Keratinocyte (primary cell): ENCODE measurements at regions not wholly inside any gene's neighbourhood (a gene's known extent, or its start where the extent isn't known, plus 50 kb on each side); places are given as distances from the start of the nearest gene placed in this dataset.

ENCODE experiments used
- EZH2 ChIP-seq: IDR thresholded peaks from one replicate; pipeline ENCODE4 v1.6.1; 2012; ENCODE audit warnings: inconsistent platforms, mild to moderate bottlenecking, low read length, moderate library complexity
- TF ChIP-seq, protein P1 (sequence below), 3 experiments: IDR thresholded peaks in 1 of 3; conservative IDR thresholded peaks in 1 of 3; optimal IDR thresholded peaks in 1 of 3; 2 replicates in 2 of 3; 3 replicates in 1 of 3; pipeline versions ENCODE3 to v1.5.1; 2011; ENCODE audit warnings: low read length in 3 of 3, mild to moderate bottlenecking in 3 of 3, moderate library complexity in 2 of 3, control low read depth in 1 of 3, inconsistent platforms in 1 of 3; ENCODE audit not compliant: insufficient read depth in 2 of 3; ENCODE audit errors: extremely low read depth in 1 of 3

DNA sequence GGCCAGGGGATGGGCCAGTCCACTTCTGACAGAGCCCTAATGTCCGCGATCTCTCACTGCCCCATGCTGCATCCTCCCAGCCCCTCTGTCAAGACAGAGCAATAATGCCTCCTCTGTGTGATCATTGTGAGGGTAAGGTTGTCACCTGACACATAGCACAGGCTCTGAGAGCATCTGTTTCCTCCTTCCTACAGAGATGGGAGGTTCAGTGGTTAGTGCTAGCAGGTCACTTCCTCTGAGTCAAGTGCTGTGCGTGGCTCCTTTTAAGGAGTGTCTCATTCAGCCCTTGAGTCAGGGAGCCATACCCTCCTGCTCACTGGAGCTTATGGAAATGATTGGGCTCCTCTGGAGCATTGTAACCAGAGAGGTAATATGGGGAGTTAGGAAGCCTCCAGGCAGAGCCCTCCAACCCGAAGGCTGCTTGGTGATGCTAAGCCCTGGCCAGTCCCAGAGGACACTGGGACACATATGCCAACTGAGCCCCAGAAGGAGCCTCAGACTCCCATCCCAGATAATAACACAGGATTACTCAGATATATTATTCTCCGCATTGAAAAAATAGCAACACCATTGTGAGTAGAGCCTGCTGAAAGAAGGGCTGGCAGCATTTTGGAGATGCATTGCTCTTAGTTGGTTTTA lies 189.0 kb downstream of the GALNT1 start:
- no peak for TF ChIP-seq EZH2
- TF ChIP-seq, protein P1, sequence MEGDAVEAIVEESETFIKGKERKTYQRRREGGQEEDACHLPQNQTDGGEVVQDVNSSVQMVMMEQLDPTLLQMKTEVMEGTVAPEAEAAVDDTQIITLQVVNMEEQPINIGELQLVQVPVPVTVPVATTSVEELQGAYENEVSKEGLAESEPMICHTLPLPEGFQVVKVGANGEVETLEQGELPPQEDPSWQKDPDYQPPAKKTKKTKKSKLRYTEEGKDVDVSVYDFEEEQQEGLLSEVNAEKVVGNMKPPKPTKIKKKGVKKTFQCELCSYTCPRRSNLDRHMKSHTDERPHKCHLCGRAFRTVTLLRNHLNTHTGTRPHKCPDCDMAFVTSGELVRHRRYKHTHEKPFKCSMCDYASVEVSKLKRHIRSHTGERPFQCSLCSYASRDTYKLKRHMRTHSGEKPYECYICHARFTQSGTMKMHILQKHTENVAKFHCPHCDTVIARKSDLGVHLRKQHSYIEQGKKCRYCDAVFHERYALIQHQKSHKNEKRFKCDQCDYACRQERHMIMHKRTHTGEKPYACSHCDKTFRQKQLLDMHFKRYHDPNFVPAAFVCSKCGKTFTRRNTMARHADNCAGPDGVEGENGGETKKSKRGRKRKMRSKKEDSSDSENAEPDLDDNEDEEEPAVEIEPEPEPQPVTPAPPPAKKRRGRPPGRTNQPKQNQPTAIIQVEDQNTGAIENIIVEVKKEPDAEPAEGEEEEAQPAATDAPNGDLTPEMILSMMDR (optimal IDR thresholded peaks at IDR 0.05 in 1 of 3, IDR thresholded peaks at IDR 0.05 in 1 of 3, conservative IDR thresholded peaks at IDR 0.05 in 1 of 3; ENCODE audit: extremely low read depth in 1 of 3, insufficient read depth in 2 of 3, low read length in 3 of 3) = no peak
